ENCODE measurements at regions not wholly inside any gene's neighbourhood (a gene's known extent, or its start where the extent isn't known, plus 50 kb on each side); places are given as distances from the start of the nearest gene placed in this dataset.

- H3F3A ChIP-seq (replicated peaks; ENCODE audit: insufficient read depth): no peaks in the 10 kb centered on the region
- ChIA-PET POLR2A (no interaction called here), CTCF (interaction anchor here (0.5 to 3.2 kb wide), 6 partner anchors 10 to 594 kb away, joined by 3 to 16 read pairs (median 6); partner anchors contain the start of genes FAM43A and XXYLT1)
- H3K79me2 ChIP-seq (ENCODE audit: insufficient read depth): no peaks in the 10 kb centered on the region
- H3K36me3 ChIP-seq (replicated peaks in 1 of 2; ENCODE audit: control insufficient read depth in 1 of 2, insufficient read depth in 2 of 2, low read length in 1 of 2): no peaks in the 10 kb centered on the region
- no peak overlapping the region for H3K9ac ChIP-seq
- peaks cover 0 to 17% of the 10 kb centered on the region in 2 experiments; a peak in 2 of 4 replicates for H3K4me1 ChIP-seq (ENCODE audit: control insufficient read depth in 1 of 2, insufficient read depth in 2 of 2, low read depth in 1 of 2, low read length in 1 of 2)
- H3K9me3 ChIP-seq: no peaks in the 10 kb centered on the region
- no peak overlapping the region for H2AFZ ChIP-seq (ENCODE audit: low read depth)
- H3K4me3 ChIP-seq (ENCODE audit: low read depth in 2 of 2, low read length in 1 of 2): no peak overlapping the region
- peaks cover 4% of the 10 kb centered on the region; the same call in 1 of the 2 replicates for H3K27me3 ChIP-seq (ENCODE audit: insufficient read depth)
- no peaks in the 10 kb centered on the region for H3K9me2 ChIP-seq
- no peak overlapping the region for H3K4me2 ChIP-seq
- WGBS (ENCODE audit: low lambda C conversion rate): 53% methylated on average over 12 of the region's 13 CpGs
- H3K27ac ChIP-seq (ENCODE audit: low read depth in 2 of 2, low read length in 1 of 2): no peak overlapping the region
- TF ChIP-seq ZBTB33 (IDR thresholded peaks at IDR 0.05; ENCODE audit: borderline replicate concordance, low read depth): no peak
- TF ChIP-seq USF1 (IDR thresholded peaks at IDR 0.05; ENCODE audit: borderline replicate concordance, low read depth): no peak
- TF ChIP-seq RAD21 (IDR thresholded peaks at IDR 0.05; ENCODE audit: low read length): no peak
- no peak for TF ChIP-seq MAX (IDR thresholded peaks at IDR 0.05; ENCODE audit: low read depth)
- no peak for DNase-seq
- no peaks in the 10 kb centered on the region for H4K20me1 ChIP-seq (ENCODE audit: insufficient read depth)
Measured at GRCh38 chr3:195003006-195003892, 267.7 kb downstream of the XXYLT1 start.

- no peak for DNase-seq
- H3K4me2 ChIP-seq: no peak overlapping the region
- H3K9me3 ChIP-seq: no peaks in the 10 kb centered on the region
- H3K4me3 ChIP-seq (ENCODE audit: low read depth in 2 of 2, low read length in 1 of 2): no peak overlapping the region
- no peak for TF ChIP-seq IRF3 (IDR thresholded peaks at IDR 0.05; ENCODE audit: low read depth, low read length)
- TF ChIP-seq MXI1 (IDR thresholded peaks at IDR 0.05; ENCODE audit: low read depth, low read length): no peak
- TF ChIP-seq MAX (IDR thresholded peaks at IDR 0.05; ENCODE audit: low read depth): no peak
- TF ChIP-seq RAD21 (IDR thresholded peaks at IDR 0.05; ENCODE audit: low read length): no peak
- TF ChIP-seq CTCF (IDR thresholded peaks at IDR 0.05): no peak
- no peak for TF ChIP-seq TEAD4 (IDR thresholded peaks at IDR 0.05; ENCODE audit: borderline replicate concordance, insufficient read depth)
- no peak for TF ChIP-seq USF1 (IDR thresholded peaks at IDR 0.05; ENCODE audit: borderline replicate concordance, low read depth)
- TF ChIP-seq NFIC (IDR thresholded peaks at IDR 0.05; ENCODE audit: borderline replicate concordance): no peak
- H3K27me3 ChIP-seq (ENCODE audit: insufficient read depth): peaks cover 4% of the 10 kb centered on the region; the same call in 1 of the 2 replicates
- no peaks in the 10 kb centered on the region for H3K9me2 ChIP-seq
- H3K27ac ChIP-seq (ENCODE audit: low read depth in 2 of 2, low read length in 1 of 2): no peak overlapping the region
- H3K36me3 ChIP-seq (replicated peaks in 1 of 2; ENCODE audit: control insufficient read depth in 1 of 2, insufficient read depth in 2 of 2, low read length in 1 of 2): no peaks in the 10 kb centered on the region
- 59% methylated on average over 7 of the region's 8 CpGs for WGBS (ENCODE audit: low lambda C conversion rate)
- H3F3A ChIP-seq (replicated peaks; ENCODE audit: insufficient read depth): no peaks in the 10 kb centered on the region
- no peaks in the 10 kb centered on the region for H4K20me1 ChIP-seq (ENCODE audit: insufficient read depth)
- no peaks in the 10 kb centered on the region for H3K79me2 ChIP-seq (ENCODE audit: insufficient read depth)
- CTCF ChIA-PET: interaction anchor here (0.5 to 3.2 kb wide), 3 partner anchors 317 to 595 kb away, joined by 3 to 16 read pairs (median 3); partner anchors contain the start of gene FAM43A
- POLR2A ChIA-PET: no interaction called here
- H2AFZ ChIP-seq (ENCODE audit: low read depth): no peak overlapping the region
- no peak overlapping the region for H3K9ac ChIP-seq
- H3K4me1 ChIP-seq (ENCODE audit: control insufficient read depth in 1 of 2, insufficient read depth in 2 of 2, low read depth in 1 of 2, low read length in 1 of 2): peaks cover 0 to 17% of the 10 kb centered on the region in 2 experiments; a peak in 2 of 4 replicates
Measured at GRCh38 chr3:195003893-195004289, 267.1 kb downstream of the XXYLT1 start.
